ENCODE measurements at regions not wholly inside any gene's neighbourhood (a gene's known extent, or its start where the extent isn't known, plus 50 kb on each side); places are given as distances from the start of the nearest gene placed in this dataset.
"Not testable (repeated sequence)": the region's sequence is repeated elsewhere in the genome, so short reads cannot be mapped to it uniquely, and the experiment has no call there.

DNA sequence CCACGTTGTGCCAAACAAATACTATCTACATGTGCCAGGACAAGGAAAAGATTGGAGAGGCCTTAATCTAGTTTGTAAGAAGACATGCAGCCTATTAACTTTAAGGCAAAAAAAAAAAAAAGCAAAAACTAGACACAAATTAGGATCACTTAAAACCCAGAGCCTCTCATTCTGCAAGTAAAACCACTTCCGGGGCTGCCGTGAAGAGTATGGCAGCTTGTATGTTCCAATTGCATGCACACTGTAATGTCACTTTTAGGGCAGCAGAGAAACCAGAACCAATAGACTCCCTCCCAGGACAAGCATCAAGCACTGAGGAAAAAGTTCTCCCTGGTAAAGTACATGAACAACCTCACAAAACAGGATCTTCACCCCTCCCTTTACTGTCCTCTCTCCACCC lies 70.6 kb downstream of the RSL24D1 start:
- no peak for DNase-seq

- DNase-seq = peak; percentile 2
These were observed 72.1 kb downstream of the RSL24D1 start for GRCh38 chr15:55124616-55125015.

- no peak for DNase-seq
These were observed 78.3 kb downstream of the RSL24D1 start for GRCh38 chr15:55118344-55118870.

GRCh38 chr15:55116636-55117035 lies 80.1 kb downstream of the RSL24D1 start:
- no peak for DNase-seq

- DNase-seq = no peak
These were observed 83.0 kb downstream of the RSL24D1 start for GRCh38 chr15:55113736-55114135.

DNA sequence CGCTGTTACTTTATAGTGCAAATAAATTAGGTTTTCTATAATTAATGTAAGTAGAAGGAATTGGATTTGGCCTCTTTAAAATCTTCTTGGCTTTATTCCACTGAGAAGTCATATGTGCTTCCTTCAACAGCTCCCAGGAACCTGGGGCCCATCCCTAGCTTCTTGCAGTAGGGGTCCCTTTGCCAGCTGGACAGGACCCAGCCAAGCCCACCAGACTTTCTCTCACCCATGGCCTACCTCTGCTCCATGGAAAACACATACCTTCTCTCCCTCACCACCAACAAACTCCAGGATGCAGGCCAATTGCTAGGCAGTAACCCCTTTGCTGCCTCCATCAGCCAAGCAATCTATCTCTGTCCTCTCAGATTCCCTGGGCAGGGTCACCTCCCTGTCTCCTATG lies 84.0 kb downstream of the RSL24D1 start:
- DNase-seq = no peak

DNA sequence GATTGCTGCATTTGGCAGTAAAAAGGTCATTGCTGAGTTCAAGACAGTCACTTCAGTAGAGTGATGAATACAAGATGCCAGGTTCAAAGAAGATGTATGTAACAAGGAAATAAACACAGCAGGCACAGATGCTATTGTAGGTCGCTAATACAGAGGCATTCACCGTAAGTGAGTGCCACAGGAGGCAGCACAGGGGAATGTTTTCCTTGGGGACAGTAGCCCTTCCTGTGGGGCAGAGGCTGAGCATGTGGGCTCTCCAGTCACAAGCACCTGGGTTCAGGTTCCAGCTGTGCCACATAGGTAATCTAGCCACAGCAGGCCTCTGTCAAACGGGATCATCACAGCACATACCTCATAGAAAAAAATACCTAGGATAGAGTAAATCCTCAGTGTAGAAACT lies 86.3 kb downstream of the RSL24D1 start:
- no peak for DNase-seq

DNA sequence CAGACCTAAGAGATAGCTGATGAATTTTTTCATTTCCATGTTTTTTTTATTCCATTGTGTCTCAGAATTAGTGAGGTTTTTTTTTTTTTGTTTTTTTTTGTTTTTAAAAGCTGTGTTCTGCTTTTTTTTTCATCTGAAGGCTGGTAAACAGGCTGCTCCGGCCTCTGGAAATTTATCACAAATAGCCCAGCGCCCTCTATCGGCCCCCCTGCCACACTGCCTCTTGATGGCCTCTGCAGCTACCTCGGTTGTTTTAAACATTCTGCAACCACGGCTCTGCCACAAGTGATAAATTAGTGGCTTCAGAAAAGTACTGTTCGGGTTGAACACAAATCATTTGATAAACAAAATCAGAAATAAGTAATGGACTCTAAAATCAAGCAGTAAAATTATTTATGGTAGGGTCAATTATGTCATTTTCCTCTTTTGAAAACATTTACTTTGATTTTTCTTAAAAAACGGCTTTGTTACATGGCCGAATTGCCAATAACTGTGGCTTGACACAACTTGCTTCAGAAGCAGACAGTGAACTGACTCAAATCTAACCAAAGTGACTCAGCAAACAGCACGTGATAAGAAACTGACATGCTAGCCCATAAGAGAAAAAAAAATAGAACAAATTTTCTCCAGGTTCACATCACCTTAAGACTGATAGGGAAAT lies 87.8 kb downstream of the RSL24D1 start:
- DNase-seq = peak; percentile 29

DNA sequence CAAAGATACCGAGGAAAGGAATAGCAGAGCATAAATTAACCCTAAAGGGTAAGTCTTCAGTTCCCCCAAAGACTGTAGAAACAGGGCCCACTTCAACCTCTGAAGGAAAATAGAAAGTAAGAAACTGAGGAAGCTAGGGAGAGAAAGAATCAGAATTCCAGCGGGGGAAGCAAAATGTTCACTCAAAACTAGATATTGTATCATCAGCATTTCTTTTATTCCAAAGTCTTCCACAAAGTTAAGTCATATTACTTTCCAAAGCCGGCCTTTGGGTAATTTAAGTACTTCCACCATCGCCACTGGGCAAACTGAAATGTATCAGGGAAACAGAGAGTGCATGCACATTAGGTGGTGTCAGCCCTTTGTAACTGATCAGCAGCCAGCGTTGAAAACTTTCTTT lies 88.3 kb downstream of the RSL24D1 start:
- no peak for DNase-seq

DNA sequence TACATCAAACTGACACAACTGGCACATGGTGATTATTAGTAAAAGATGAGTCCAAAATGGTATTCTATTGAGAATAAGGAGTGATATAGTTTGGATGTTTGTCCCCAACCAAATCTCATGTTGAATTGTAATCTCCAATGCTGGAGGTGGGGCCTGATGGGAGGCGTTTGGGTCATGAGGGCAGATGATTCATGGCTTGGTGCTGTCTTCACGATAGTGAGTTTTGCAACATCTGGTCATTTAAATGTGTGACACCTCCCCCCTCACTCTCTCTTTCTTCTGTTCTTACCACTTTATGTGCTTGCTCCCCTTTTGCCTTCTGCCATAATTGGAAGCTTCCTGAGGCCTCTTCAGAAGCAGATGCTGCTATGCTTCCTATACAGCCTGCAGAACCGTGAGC lies 90.6 kb downstream of the RSL24D1 start:
- no peak for DNase-seq

GRCh38 chr15:55094136-55094535 lies 102.6 kb downstream of the RSL24D1 start:
- no peak for DNase-seq

DNA sequence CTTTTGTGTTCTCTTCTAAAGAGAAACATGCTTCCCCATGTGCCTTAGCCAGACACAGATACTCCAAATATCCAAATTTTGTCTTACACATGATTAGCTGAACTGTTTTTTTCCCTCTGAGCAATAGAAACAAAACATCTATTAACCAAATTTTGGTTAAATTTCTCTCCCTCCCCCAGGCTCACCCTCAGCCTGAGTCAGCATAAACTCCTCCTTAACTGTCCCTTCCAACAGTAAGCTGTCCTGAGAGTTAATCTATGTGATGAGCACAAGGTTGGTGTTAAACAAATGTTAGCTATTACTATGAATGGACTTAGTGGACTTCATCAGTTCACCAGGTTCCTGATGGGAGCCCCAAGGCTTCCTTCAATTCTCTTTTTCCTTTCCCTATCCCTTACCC lies 108.5 kb downstream of the RSL24D1 start:
- DNase-seq = no peak

- no peak for DNase-seq
These were observed 112.1 kb downstream of the RSL24D1 start for GRCh38 chr15:55084673-55085072.

- DNase-seq = no peak
These were observed 112.5 kb downstream of the RSL24D1 start for GRCh38 chr15:55084216-55084615.

DNA sequence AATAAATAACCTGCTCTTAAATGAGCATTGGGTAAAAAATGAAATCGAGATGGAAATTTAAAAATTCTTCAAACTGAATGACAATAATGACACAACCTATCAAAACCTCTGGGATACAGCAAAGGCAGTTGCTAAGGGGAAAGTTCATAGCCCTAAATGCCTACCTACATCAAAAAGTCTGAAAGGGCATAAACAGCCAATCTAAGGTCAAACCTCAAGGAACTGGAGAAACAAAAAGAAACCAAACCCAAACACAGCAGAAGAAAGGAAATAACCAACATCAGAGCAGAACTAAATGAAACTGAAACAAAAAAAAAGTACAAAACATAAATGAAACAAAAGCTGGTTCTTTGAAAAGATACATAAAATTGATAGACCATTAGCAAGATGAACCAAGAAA lies 119.7 kb downstream of the RSL24D1 start:
- not testable (repeated sequence) for DNase-seq

DNA sequence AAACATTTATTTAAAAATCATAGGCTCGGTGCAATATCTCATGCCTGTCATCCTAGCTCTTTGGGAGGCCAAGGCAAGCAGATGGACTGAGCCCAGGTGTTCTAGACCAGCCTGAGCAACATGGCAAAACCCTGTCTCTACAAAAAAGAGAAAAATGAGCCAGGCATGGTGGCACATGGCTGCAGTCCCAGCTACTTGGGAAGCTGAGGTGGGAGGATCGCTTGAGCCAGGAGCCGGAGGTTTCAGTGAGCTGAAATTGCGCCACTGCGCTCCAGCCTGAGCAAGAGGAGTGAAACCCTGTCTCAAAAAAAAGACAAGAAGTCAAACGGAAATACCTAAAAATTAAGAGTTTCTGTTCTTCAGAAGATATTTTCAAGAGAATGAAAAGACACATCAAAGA lies 122.3 kb downstream of the RSL24D1 start:
- no peak for DNase-seq

- DNase-seq = not testable (repeated sequence)
These were observed 132.8 kb downstream of the RSL24D1 start for GRCh38 chr15:55063970-55064369.

DNA sequence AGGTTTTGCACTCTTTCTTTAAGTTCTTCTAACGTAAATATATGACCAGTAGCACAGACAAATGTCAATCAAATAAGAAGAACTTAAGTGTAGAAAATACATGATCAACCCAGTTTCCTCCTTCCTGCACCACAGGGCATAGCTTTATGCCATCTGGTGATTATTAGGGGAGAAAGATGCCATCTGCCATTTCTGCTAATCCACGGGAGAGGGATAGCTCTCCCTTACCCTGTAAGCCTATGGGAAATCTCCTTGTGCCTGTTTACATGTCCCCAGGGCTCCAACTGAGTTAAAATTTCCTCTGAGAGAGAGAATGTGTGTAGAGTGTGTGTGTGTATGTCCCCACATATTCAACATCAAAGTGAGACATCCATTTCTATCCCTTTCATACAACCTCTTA lies 135.9 kb downstream of the RSL24D1 start:
- DNase-seq = no peak

GRCh38 chr15:55056500-55056899 lies 140.2 kb downstream of the RSL24D1 start:
- no peak for DNase-seq

GRCh38 chr15:55044162-55044561 lies 152.6 kb downstream of the RSL24D1 start:
- no peak for DNase-seq

DNA sequence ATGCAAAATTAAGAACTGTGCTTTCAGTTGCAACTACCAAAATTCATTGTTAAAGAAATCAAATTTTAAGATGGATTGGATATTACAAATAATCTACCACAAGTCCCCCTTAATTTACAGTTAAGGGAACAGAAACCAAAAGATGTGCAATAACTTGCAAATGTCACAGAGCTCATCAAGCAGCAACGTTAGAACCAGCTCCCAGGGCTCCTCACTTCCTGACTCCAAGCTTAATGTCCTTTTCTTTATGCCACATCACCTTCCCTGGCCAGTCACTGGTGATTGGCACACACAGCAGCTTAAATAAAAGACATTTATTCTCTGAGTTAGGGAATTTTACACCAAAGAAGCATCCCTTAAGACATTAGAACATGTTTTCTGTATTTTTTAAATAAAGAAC lies 159.7 kb downstream of the RSL24D1 start:
- DNase-seq = no peak

DNA sequence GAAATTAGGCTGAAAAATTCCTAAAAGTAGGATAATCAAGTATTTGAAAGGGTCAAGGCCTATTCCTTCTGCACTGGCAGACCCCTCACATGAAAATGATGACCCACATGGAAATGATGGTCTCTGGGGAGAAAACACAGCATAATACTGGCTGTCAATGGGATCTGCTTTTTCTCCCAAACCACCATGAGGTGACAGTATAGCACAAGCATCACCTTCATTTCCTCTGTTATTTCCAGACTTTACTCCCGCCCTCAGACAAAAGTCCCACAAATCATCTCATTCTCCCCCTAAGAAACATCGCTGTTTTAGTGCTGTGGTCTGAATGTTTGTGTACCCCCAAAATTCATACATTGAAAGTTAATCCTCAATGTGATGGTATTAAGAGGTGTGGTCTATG lies 161.0 kb downstream of the RSL24D1 start:
- DNase-seq = no peak

DNA sequence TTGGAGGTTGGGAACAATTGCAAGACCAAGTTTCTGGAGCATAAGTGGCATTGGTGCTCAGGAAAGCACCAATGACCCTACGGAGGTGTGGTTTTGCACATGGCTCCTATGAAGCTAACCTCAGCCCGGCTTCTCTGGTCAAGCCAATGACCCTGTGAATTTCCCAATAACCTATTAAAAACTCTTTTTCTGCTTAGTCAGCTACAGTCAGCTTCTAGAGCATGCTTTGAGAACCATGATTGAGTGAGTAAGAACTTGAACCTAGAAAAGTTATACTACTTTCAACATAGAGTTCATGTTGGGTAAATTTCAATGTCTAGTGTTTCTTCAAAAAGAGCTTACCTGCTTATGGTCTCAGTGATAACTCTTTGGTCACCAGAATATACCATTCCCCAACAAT lies 163.2 kb downstream of the RSL24D1 start:
- no peak for DNase-seq

GRCh38 chr15:55031727-55032126 lies 165.0 kb downstream of the RSL24D1 start:
- DNase-seq = no peak

GRCh38 chr15:55026381-55026780 lies 170.4 kb downstream of the RSL24D1 start:
- no peak for DNase-seq

All from fibroblast of skin of back (primary cell).